ENCODE measurements at regions not wholly inside any gene's neighbourhood (a gene's known extent, or its start where the extent isn't known, plus 50 kb on each side); places are given as distances from the start of the nearest gene placed in this dataset.

DNA sequence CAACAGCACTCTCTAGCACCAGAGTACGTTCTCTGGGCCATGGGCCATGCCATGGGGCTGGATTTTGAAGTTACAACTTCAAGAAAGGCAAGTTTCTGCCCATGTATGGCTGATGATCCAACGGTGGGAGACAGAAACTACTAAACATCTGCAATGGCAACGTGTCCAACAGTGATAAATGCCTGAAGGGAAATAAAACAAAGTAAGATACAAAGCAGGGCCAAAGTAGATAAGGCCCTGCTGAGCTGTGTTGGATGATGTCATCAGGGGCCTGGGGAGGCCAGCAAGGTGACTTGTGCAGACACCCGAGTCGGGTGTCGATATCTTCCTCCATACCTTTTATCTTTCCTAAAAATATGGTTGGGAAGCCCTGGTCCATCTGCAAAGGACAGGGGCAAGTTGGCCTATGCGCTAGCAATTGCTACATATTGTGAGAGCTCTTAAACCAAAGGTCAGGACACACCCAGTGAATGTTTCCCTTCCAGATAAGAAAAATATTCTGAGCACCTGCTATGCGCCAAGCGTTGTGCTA is 487.2 kb downstream of the MN1 start:
- ATAC-seq: no peak
- no peak for TF ChIP-seq GLIS3 (CRISPR knock-in tag; IDR thresholded peaks at IDR 0.05)

GRCh38 chr22:27315833-27316232 is 485.7 kb downstream of the MN1 start:
- ATAC-seq: no peak
- TF ChIP-seq ZNF70 (CRISPR knock-in tag; IDR thresholded peaks at IDR 0.05) (no peak), TOX (CRISPR knock-in tag; IDR thresholded peaks at IDR 0.05; ENCODE audit: borderline replicate concordance) (no peak), CSDC2 (CRISPR knock-in tag; IDR thresholded peaks at IDR 0.05) (no peak), BACH2 (CRISPR knock-in tag; IDR thresholded peaks at IDR 0.05; ENCODE audit: borderline replicate concordance) (no peak), ZFP30 (CRISPR knock-in tag; IDR thresholded peaks at IDR 0.05) (no peak), ZFP3 (CRISPR knock-in tag; IDR thresholded peaks at IDR 0.05) (no peak), CREB5 (CRISPR knock-in tag; IDR thresholded peaks at IDR 0.05; ENCODE audit: low read depth) (no peak), ISL1 (CRISPR knock-in tag; IDR thresholded peaks at IDR 0.05) (no peak), TSHZ2 (CRISPR knock-in tag; IDR thresholded peaks at IDR 0.05) (no peak), RARB (CRISPR knock-in tag; IDR thresholded peaks at IDR 0.05) (no peak), ZNF8 (CRISPR knock-in tag; IDR thresholded peaks at IDR 0.05) (no peak), SNAI2 (CRISPR knock-in tag; IDR thresholded peaks at IDR 0.05) (no peak), ESRRG (CRISPR knock-in tag; IDR thresholded peaks at IDR 0.05) (no peak)
- TF ChIP-seq, protein P1, sequence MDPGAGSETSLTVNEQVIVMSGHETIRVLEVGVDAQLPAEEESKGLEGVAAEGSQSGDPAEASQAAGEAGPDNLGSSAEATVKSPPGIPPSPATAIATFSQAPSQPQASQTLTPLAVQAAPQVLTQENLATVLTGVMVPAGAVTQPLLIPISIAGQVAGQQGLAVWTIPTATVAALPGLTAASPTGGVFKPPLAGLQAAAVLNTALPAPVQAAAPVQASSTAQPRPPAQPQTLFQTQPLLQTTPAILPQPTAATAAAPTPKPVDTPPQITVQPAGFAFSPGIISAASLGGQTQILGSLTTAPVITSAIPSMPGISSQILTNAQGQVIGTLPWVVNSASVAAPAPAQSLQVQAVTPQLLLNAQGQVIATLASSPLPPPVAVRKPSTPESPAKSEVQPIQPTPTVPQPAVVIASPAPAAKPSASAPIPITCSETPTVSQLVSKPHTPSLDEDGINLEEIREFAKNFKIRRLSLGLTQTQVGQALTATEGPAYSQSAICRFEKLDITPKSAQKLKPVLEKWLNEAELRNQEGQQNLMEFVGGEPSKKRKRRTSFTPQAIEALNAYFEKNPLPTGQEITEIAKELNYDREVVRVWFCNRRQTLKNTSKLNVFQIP (CRISPR knock-in tag; IDR thresholded peaks at IDR 0.05; ENCODE audit: borderline replicate concordance, low read depth): no peak
- TF ChIP-seq, protein P2, sequence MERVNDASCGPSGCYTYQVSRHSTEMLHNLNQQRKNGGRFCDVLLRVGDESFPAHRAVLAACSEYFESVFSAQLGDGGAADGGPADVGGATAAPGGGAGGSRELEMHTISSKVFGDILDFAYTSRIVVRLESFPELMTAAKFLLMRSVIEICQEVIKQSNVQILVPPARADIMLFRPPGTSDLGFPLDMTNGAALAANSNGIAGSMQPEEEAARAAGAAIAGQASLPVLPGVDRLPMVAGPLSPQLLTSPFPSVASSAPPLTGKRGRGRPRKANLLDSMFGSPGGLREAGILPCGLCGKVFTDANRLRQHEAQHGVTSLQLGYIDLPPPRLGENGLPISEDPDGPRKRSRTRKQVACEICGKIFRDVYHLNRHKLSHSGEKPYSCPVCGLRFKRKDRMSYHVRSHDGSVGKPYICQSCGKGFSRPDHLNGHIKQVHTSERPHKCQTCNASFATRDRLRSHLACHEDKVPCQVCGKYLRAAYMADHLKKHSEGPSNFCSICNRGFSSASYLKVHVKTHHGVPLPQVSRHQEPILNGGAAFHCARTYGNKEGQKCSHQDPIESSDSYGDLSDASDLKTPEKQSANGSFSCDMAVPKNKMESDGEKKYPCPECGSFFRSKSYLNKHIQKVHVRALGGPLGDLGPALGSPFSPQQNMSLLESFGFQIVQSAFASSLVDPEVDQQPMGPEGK (CRISPR knock-in tag; IDR thresholded peaks at IDR 0.05; ENCODE audit: borderline replicate concordance): no peak

DNA sequence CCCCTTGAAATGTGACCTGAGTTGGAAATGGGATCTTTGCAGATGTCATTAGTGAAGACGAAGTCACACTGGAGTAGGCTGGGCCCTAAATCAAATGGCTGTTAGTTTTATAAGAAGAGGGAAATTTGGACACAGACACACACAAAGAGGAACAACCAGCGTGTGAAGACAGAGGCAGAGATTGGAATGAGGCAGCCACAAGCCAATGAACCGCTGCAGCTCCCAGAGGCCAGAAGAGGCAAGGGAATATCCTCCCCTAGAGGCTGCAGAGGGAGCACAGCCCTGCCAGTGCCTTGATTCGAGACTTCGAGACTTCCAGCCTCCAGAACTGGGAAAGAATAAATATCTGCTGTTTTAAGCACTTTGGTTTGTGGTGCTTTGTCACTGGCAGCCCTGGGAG is 484.5 kb downstream of the MN1 start:
- ATAC-seq: peak; percentile 40; the same call in 1 of the 3 replicates
- TF ChIP-seq ZFP30 (CRISPR knock-in tag; IDR thresholded peaks at IDR 0.05): no peak
- TF ChIP-seq, protein P1 (CRISPR knock-in tag; IDR thresholded peaks at IDR 0.05; ENCODE audit: borderline replicate concordance, low read depth): no peak
- TF ChIP-seq ZNF8 (CRISPR knock-in tag; IDR thresholded peaks at IDR 0.05): no peak
- no peak for TF ChIP-seq RARB (CRISPR knock-in tag; IDR thresholded peaks at IDR 0.05)
- no peak for TF ChIP-seq ARNTL (CRISPR knock-in tag; IDR thresholded peaks at IDR 0.05; ENCODE audit: borderline replicate concordance, low read depth)

GRCh38 chr22:27317971-27318428 is 483.6 kb downstream of the MN1 start:
- ATAC-seq: no peak
- TF ChIP-seq TSHZ2 (CRISPR knock-in tag; IDR thresholded peaks at IDR 0.05) (no peak), CSDC2 (CRISPR knock-in tag; IDR thresholded peaks at IDR 0.05) (no peak), ZNF70 (CRISPR knock-in tag; IDR thresholded peaks at IDR 0.05) (no peak), CREB5 (CRISPR knock-in tag; IDR thresholded peaks at IDR 0.05; ENCODE audit: low read depth) (no peak), TOX (CRISPR knock-in tag; IDR thresholded peaks at IDR 0.05; ENCODE audit: borderline replicate concordance) (no peak), ESRRG (CRISPR knock-in tag; IDR thresholded peaks at IDR 0.05) (no peak), ZNF565 (CRISPR knock-in tag; conservative IDR thresholded peaks at IDR 0.05; ENCODE audit: low read depth) (no peak)
- TF ChIP-seq, protein P2 (CRISPR knock-in tag; IDR thresholded peaks at IDR 0.05; ENCODE audit: borderline replicate concordance): no peak
